Activated CD8-positive, alpha-beta memory T cell treated with anti-CD3 and anti-CD28 coated beads, Interleukin-2, amount 50 U/mL, for 1 hour (primary cell): ENCODE measurements at regions not wholly inside any gene's neighbourhood (a gene's known extent, or its start where the extent isn't known, plus 50 kb on each side); places are given as distances from the start of the nearest gene placed in this dataset.

Experiments
- DNase-seq: peaks from one replicate; pipeline ENCODE4 v3.0.0-alpha.2; 2020; ENCODE audit errors: extremely low read depth

DNA sequence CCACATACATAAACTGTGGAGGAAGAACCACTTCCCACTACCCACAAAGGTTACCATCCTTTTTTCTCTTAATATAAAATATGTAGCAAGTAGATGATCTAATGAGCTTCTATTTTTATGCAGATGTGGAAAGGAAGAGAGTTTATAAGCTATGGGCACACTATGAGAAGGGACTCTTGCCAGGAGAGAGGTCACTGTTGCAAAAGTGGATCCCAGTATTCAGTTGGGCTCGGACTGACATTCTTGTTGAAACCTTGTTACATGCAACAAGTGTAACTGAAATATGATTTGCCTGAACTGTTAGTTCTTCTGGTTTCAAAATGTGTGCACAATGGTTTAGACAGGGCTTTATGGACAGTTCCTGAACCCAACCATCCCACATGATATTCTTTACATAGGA is 397.4 kb upstream of the PKN2 start:
- no peak for DNase-seq

DNA sequence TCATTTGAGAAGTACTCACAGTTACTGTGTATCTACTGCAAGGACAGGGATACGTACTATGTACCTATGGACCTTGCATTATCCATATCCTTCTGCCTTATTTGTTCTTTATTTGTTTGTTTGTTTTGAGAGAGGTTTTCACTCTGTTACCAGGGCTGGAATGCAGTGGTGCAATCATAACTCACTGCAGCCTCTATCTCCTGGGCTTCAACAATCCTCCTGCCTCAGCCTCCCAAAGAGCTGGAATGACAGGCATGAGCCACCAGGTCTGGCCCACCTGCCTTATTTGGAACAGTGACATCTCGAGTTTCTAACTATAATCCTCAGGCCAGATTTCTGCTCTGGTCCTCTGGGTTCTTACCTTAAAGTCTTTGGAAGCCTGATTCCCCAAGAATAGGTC is 395.5 kb upstream of the PKN2 start:
- DNase-seq: no peak

GRCh38 chr1:88289401-88290102 is 394.5 kb upstream of the PKN2 start:
- no peak for DNase-seq

DNA sequence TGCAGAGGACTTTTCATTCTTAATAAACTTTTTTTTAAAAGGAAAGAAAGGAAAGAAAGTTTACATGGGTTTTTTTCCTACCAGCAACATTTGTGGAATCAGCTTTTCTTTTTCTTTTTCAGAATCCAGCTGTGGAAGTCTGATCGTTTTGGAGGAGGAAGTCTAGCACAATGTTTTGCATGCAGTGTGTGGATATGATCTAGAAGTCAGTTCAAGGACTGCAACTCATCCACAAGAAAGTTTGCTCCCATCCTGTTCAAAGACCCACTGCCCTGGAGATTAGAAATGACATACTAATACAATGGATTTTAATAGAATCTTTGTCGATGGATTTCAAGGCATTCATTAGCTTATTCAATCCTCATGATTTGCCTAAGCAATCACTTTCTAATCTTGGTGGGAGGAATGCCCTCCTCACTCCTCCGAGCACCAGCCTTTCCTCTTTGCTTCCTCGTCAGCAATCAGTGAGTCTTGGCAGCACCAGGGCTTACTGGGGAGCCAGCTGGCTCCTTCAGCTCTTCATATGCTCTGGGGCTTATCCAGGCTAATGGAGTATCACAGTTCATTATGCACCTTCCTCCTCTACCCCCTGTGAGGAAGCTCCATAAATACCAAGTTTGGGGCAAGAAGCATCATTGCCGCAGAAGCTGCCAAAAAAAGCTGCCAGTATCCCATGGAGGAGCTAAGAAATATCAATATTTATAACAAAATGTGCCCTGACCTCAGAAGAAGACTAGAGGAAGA is 392.3 kb upstream of the PKN2 start:
- DNase-seq: no peak

DNA sequence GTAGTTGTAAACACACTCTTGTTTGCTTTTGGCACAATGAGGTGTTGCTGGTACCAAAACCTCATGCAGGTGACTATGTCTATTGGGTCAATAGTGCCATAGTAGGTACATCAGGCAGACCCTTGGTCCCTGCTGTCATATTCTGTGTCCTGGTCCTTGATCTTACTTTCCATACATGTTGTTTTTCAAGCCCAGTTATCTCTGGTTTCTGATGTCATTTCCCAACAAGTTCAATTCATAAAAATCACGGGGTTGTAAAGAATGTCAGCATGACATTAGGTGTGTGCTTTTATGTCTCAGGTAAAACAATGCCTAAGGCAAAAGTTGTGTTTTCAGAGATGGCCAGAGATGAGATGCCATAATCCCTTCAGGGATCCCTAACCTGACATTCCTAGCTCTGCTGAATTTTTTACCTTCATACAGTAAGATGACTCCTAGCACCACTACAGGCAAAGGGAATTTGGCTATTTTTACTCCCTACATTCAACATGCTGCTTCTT is 390.3 kb upstream of the PKN2 start:
- DNase-seq: no peak

DNA sequence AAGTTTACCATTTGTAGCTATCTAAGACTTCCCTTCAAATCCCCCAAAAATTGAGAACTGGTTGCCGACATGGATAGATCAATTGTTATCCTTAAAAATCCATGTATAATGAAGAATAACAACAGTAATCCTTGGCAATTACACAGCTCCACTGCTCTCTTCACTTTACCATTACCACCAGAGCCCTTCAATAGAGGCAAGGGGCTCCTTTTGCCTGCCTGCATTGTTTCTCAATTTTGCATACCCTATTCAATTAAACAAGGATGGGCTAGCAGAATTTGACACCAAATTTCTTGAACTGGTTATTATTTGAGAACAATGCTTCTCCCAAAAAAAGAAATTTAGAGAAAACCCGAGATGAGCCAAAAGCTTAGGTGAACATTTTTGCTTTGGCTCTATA is 387.8 kb upstream of the PKN2 start:
- DNase-seq: no peak

DNA sequence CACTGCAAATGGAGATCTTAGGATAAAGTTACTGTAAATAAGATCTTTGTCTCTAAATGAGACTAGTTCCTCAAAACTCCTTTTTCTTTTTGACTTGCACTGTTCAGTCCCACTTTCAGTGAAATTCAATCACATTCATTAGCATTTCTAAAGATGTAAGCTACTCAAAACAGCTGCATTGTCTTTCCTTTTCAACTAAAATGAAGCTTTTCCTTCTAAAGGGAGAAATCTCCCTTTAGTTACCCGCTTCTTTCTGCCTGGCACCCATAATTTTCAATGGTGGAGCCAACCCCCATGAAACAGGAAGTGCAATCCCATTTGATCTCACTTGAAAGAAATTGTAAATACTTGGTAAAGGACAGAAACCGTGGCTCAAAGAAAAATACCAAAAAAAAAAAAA is 387.4 kb upstream of the PKN2 start:
- no peak for DNase-seq

GRCh38 chr1:88298506-88298905 is 385.6 kb upstream of the PKN2 start:
- no peak for DNase-seq

GRCh38 chr1:88300752-88301263 is 383.3 kb upstream of the PKN2 start:
- no peak for DNase-seq

DNA sequence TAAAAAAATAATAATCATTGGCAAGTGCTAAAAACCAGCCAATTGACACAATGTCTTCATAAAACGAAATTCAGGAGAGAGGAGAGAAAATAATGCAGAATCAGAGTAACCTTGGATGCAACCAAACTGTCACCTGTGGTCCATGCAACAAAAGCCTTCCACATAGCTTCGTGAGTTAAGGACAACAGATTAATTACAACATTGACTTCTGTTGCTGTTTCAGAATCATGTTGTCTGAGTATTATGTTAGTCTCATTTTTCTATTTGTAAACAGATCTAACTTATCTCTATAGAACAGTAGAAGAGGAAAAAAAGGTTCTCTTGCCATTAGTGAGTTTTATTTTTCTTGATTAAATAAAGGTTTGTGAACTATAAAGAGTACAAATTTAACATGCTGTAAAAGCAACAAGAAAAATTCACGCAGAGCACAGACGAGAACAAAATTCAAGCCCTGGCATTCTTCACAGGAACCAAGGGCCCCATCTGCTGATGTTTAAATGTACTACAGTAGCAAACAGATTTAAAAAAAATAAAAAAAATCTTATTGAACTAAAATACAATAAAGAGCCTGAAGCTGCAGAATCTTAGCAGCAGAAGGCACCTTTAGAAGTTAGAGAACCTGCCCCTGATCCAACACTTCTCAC is 381.1 kb upstream of the PKN2 start:
- DNase-seq: no peak

DNA sequence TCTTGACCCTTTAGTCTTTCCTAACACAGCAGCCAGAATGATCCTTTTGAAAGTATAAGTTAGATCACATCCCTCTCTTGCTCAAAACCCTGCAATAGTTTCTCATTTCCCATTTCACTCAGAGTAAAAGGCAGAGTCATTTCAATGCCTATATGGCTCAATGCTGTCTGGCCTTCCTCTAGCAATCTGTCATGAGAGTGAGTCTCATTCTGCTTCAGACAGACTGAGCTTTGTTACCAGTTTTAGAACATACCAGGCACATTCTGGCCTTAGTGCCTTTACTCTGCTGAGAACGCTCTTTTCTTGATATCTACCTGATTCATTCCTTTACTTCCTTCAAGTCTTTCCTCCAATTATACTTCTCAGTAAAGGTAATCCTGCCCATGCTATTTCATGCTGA is 372.8 kb upstream of the PKN2 start:
- DNase-seq: no peak

- DNase-seq: no peak
These were observed 372.2 kb upstream of the PKN2 start for GRCh38 chr1:88311907-88312306.

GRCh38 chr1:88317396-88317795 is 366.7 kb upstream of the PKN2 start:
- no peak for DNase-seq

- no peak for DNase-seq
These were observed 365.3 kb upstream of the PKN2 start for GRCh38 chr1:88318740-88319139.

- no peak for DNase-seq
These were observed 363.8 kb upstream of the PKN2 start for GRCh38 chr1:88320291-88320690.

DNA sequence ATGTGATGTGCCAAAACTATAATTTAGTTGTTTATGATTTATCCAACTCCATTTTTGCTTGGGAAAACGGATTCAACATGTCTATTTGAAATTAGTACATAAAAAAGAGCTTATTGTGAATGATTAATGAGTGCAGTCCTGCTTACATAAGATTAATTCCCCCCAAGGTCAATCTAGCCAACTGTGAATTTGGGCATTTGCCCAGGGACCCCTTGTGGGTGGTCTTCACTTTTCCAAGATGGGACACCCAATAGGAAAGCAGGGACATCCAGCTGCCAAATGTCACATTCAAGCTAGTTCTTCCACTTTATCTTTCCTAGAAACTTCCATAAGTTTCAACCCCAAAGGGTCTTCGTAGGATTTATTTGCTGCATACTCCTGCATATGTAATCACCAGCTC is 362.4 kb upstream of the PKN2 start:
- DNase-seq: no peak

DNA sequence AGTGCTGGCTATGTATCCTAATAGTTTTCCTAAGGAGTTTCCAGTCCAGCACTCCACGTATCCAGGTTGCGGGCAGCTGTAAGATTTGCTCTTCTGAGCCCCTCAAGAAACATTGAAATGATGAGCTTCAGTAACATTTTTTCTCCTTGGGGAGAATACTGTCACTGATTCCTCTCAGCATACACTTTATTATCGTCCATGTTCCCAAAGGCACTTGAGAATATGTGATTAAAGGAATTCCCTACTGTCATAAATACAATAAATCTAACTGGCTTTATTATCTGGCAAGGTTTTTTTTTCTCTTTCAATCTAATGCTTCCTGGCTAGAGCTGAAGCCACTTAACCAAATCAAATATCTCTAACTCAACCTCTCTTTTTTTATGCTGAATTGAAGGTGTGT is 359.2 kb upstream of the PKN2 start:
- DNase-seq: no peak

- DNase-seq: no peak
These were observed 356.4 kb upstream of the PKN2 start for GRCh38 chr1:88327391-88328267.

DNA sequence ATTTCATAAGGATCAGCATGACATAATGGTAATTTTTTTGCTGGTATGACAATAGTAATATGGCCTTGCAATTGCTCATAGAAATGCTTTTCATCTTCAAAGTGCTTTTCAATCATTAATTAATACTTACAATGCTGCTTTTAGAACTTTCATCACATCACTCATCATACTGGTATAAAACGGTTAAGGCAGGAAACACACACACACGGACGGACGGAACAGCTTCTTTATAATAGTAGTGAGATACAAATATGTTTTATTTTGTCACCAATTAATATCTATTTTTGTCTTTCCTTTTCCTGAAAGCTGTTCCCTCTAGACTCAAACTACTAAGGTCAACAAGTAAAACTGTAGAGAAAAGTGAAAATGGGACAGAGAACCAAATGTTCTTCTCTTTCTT is 353.9 kb upstream of the PKN2 start:
- no peak for DNase-seq

DNA sequence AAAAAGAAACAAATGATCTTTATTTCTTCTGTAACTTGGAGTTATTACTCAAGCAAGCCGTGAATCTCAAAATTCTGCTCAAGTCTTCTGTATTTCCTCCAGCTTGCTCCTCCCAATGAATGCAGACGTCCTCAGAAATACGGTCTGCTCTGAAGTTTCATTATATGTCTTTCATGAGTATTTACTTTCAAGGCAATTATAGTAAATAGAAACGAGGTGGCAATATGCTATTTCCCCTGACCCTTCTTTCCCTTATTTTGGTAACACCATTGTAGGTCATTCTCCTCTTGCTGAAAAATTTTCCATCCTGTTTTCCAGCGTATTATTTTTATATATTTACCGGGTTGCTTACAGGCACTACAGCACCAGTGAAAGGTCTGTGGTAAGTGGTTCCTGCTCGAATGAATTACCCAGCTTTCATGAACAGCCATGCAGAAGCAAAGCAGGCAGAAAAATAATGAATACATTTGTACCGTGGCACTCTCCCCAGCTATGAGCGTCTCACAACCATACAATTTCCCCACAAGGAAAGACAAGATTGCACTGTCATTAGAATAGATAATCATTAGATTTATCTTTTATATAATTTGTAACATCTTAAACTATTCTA is 350.9 kb upstream of the PKN2 start:
- no peak for DNase-seq

DNA sequence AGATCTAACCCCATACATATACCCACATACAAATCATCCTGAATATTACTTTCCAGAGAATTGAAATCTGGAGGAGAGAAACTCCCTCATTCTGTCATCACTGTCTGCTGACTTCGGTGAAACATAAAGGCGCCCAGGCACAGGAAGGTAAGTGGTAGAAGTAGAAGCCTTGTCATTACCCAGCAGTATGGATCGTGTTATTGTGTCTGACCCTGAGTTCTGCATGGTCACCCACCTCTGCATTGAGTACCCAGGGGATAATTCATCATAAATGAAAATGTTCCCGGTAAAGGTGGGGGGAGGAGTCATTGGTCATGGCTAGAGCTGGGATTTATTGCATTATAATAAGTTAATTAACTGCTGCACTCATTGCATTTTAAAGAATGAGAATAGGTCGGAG is 342.6 kb upstream of the PKN2 start:
- DNase-seq: no peak
